GM12892 (cell line): ENCODE measurements at regions not wholly inside any gene's neighbourhood (a gene's known extent, or its start where the extent isn't known, plus 50 kb on each side); places are given as distances from the start of the nearest gene placed in this dataset.

Experiments used
- DNase-seq: peaks from one replicate; pipeline ENCODE4 v3.0.0; 2011; ENCODE audit not compliant: insufficient read length
- FAIRE-seq: peaks from 2 replicates; lab custom pipeline; 2011; peaks lifted over from hg19 to GRCh38; lab: Jason Lieb, UNC
- POLR2A ChIP-seq: IDR thresholded peaks from 2 replicates; pipeline ENCODE4 v1.6.1; 2011; ENCODE audit warnings: low read depth, low read length, control low read depth
- POLR2AphosphoS5 ChIP-seq: IDR thresholded peaks from 2 replicates; pipeline ENCODE4 v1.6.1; 2011; ENCODE audit warnings: low read depth, low read length, control low read depth
- TAF1 ChIP-seq: IDR thresholded peaks from 2 replicates; pipeline ENCODE4 v1.6.1; 2011; ENCODE audit warnings: low read depth, mild to moderate bottlenecking, control low read depth, low read length, borderline replicate concordance

DNA sequence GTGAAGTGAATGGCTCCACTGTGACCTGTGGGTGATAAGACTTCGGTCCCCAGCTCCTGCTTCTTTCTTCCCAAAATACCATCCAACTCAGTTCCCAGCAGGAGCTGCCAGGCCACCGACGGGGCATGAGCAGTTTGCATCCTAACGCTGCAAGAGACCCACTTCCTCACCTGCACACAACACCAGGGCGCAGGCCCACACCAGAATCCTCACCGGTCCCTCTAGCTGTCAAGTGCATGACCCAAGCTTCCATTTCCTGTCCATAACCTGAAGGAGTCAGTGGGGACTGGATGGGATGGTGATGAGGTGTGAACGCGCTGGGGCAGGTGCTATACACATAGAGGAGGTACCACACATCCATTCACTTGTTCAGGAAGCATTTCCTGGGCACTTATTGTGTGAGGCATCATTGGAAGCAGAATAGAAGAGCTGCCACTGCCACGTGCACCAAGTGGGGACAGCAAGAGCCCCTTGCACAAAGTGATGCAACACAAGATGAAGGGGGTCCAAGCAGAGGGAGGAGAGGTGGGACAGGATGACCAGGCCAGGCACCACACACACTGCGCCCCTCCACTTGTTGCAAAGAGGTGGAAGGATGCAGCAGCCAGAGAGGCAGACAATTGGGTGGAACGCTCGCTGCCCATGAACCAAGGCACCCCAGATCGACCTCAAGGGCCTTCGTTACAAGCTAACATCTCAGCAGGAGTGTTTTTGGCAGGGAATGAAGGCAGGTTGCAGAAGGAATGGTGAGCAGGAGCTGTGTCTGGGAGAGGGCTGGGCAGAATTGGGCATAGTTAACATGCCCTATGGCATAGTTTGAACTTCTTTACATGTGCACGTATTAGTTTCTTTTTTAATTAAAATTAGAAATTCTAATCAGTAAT is 605.8 kb upstream of the MGMT start:
- DNase-seq (no peak), FAIRE-seq (no peak)
- TF ChIP-seq POLR2AphosphoS5 (no peak), POLR2A (no peak), TAF1 (no peak)

GRCh38 chr10:128863411-128863810 is 603.6 kb upstream of the MGMT start:
- no peak for TF ChIP-seq POLR2A
- TF ChIP-seq POLR2AphosphoS5: no peak
- TF ChIP-seq TAF1: no peak
- no peak for FAIRE-seq

DNA sequence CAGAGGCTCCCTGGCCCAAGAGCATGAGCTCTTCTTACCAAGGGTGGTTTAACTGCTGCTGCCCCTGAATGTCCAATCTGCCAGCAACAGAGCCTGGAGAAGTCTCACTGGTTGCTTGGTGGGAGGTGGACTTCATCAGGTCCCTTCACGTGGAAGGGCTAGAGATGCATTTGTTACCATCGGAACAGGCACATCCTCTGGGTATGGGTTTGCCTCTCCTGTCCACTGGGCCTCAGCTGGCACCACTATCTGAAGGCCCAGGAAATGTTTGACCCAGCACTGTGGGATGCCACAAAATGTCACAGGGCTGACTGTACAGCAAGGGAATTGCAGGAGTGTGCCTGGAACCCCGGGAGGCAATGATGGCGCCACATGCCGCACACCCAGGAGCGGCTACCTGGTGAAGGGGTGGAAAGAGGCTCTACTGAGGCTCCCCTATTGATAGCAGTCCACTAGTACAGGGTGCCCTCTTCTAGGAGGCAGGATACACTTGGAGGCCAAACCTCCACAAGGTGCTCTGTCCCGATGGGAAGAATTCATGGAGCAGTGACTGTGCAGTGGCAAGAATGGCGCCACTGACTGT is 603.1 kb upstream of the MGMT start:
- TF ChIP-seq TAF1 (no peak), POLR2A (no peak), POLR2AphosphoS5 (no peak)
- FAIRE-seq: no peak

More at GRCh38 chr10:128863411-128863810, 603.6 kb upstream of the MGMT start:
- no peak for DNase-seq

DNA sequence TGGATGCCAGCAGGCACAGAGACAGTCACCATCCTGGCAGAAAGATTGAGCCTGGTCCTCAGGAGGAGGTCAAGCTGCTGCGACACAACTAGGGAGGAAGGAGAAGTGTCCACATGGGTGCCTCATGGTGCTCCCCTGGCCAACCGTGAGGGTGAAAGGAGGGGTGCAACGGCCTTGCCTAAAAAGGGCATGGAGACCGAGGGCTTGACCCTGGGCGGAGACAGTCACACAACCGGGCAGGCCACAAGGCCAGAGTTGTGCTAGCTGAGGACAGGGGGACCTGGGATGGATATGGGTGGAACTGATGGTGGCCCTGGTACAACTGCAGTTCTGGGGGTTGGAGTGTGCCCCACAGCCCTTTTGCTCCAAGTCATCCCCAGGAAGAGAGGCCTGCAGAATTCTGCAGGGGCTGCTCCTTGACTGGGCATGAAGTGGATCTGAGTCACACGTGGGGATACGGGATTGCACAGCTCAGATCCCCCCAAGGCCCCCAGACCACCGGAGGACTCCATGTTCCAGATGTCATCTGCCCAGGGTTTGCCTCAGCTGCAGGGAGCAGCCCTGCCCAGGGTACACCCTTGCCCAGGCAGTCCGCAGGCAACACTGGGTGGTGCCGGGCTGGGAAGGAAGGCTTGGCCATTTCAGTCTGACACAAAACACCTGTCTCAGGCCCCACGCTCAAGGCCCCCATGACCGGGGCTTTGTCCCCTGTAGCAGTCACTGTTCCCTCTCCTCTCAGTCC is 602.3 kb upstream of the MGMT start:
- no peak for TF ChIP-seq POLR2AphosphoS5
- no peak for TF ChIP-seq POLR2A
- TF ChIP-seq TAF1: no peak
- DNase-seq (no peak), FAIRE-seq (no peak)

More for the DNA sequence above, 603.1 kb upstream of the MGMT start:
- DNase-seq: no peak

DNA sequence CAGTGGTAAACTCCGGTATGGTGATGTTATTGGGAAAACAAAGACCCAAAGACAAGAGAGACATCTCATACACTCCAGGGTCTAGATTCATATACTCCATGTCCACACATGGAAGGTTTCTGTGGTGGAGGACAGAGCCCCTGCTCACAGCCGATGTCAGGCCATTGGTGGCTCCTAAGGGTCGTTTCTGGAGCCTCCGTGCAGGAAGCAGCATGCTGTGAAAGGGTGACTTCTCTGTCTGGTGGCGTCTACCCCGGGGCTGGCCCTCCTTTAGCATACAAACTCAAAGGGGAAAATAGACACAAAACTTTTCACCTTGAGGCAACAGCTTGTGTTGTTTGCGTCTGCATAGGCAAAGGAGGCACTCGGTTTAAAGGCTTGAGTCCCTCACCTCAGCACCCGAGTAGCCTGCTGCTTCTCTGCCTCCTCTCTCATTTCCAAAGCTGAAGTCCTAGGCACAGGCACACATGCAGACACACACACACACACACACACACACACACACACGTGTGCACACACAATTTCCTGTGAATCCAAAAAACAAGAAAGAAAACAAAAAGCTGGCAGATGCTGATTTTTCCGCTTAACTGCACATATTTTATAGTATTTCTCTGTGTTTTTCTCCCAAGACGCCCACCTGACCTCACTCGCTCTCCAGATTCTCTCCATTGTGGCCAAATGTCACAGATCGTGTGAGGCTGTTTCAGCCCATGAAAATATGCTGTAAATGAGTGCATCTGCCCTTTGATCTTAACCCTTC is 601.4 kb upstream of the MGMT start:
- no peak for DNase-seq
- no peak for FAIRE-seq
- no peak for TF ChIP-seq POLR2A
- TF ChIP-seq TAF1: no peak
- TF ChIP-seq POLR2AphosphoS5: no peak

- DNase-seq: no peak
- no peak for FAIRE-seq
- TF ChIP-seq TAF1 (no peak), POLR2AphosphoS5 (no peak), POLR2A (no peak)
Observed at GRCh38 chr10:128866551-128866950, 600.5 kb upstream of the MGMT start.

DNA sequence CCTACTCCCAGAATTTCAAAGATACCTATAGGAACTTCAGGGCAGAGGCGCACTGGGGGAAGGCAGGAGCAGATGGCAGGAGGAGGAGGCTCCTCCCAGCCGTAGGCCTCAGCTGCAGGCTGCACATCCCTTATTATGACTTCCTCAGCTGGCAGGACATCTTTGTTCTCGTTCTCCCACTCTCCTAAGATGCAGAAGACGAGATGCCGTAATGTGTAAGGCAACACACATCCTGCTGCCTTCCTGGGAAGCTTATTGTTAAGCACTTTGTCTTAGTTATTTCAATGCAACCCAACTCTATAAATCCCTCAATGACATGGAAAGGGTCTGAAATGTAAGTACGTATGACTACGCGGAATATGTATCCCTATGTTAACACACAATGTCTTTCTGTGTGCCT is 599.8 kb upstream of the MGMT start:
- FAIRE-seq: no peak
- DNase-seq: no peak
- no peak for TF ChIP-seq POLR2AphosphoS5
- TF ChIP-seq POLR2A: no peak
- TF ChIP-seq TAF1: no peak

DNA sequence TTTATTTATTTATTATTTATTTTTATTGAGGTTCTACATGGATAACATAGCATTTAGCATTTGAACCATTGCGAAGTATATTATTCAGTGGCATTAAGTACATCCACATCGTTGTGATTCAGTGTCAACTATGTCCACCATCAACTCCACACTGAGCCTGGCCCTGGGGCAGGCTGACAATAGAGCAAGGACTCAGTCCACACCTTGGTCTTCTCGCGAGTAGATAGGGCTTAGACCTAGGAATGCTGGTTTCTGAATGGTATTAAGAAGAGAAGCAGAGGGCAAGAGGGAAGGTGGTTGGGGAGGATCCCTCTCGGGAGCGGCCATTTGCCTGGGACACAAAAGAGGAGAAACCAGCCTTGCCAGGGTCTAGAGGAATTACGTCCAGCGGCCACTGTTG is 599.2 kb upstream of the MGMT start:
- no peak for TF ChIP-seq TAF1
- TF ChIP-seq POLR2A: no peak
- no peak for TF ChIP-seq POLR2AphosphoS5

DNA sequence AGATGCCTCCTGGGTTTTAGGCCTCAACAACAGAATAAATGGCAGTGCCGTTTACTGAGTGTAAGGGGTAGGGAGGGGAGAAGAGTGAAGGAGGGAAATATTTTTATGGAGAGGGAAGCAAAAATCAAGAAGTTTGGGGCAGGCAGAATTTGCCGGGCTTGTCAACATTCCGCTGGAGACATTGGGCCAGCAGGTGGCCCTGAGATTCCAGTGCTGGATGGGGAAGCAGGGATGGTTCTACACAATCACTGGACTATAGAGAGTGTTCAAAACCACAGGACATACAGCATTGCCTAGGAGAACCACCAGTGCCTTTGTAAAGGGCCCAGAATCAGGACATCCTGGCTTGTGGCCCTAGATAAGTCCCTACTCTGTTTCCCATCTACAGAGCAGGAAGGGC is 598.6 kb upstream of the MGMT start:
- no peak for FAIRE-seq
- no peak for DNase-seq
- no peak for TF ChIP-seq TAF1
- TF ChIP-seq POLR2AphosphoS5: no peak
- TF ChIP-seq POLR2A: no peak

More for the DNA sequence above, 599.2 kb upstream of the MGMT start:
- FAIRE-seq (no peak), DNase-seq (no peak)

DNA sequence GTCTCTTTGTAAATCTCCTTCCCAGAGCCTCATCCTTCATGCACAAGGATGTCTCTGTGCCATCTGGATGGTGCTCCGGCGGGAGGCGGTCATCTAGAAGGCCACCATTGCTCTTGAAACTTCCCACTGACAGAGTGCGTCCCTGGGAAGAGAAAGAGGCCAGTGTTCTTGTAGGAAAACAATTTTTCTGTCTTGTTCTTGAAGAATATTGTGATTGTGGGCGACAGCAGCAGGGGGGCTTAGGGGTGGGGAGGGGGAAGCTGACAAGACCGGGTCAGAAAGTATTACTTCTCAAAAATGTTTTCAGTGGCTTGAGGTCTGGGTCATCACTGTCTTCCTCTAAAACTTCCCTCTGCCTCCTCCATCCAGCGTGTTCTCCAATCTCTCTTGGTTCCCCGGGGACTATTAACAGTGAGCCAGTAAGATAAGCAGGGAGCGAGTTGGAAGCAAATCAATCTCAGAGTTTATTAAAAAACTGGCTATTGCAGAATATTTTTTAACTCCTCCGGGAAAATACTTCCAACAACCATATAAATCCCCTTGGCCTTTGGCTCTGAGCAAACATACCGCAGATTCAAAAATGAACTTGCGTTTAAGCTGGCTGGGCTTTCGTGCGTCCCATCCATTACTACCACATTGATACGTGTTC is 597.8 kb upstream of the MGMT start:
- TF ChIP-seq POLR2AphosphoS5: no peak
- TF ChIP-seq TAF1: no peak
- no peak for TF ChIP-seq POLR2A
- no peak for FAIRE-seq
- DNase-seq: no peak
